ENCODE measurements at regions not wholly inside any gene's neighbourhood (a gene's known extent, or its start where the extent isn't known, plus 50 kb on each side); places are given as distances from the start of the nearest gene placed in this dataset.

DNA sequence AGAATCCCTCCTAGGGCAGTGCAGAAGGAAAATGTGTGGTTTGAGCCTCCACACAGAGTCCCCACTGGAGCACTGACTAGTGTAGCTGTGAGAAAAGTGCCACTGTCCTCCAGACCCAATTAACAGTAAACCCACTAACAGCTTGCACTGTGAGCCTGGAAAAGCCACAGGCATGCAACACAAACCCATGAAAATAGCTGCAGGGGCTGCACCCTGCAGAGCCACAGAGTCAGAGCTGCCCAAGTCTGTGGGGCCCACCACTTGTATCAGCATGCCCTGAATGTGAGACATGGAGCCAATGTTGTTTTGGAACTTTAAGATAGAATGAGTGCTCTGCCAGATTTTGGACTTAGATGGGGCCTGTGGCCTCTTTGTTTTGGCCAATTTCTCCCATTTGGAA, 119.8 kb upstream of the CDH9 start:
- TF ChIP-seq, protein P1, sequence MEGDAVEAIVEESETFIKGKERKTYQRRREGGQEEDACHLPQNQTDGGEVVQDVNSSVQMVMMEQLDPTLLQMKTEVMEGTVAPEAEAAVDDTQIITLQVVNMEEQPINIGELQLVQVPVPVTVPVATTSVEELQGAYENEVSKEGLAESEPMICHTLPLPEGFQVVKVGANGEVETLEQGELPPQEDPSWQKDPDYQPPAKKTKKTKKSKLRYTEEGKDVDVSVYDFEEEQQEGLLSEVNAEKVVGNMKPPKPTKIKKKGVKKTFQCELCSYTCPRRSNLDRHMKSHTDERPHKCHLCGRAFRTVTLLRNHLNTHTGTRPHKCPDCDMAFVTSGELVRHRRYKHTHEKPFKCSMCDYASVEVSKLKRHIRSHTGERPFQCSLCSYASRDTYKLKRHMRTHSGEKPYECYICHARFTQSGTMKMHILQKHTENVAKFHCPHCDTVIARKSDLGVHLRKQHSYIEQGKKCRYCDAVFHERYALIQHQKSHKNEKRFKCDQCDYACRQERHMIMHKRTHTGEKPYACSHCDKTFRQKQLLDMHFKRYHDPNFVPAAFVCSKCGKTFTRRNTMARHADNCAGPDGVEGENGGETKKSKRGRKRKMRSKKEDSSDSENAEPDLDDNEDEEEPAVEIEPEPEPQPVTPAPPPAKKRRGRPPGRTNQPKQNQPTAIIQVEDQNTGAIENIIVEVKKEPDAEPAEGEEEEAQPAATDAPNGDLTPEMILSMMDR (IDR thresholded peaks at IDR 0.05; ENCODE audit: insufficient read depth, low read length): no peak
- TF ChIP-seq SPI1 (IDR thresholded peaks at IDR 0.05; ENCODE audit: borderline replicate concordance, low read depth) (no peak), GABPA (IDR thresholded peaks at IDR 0.05; ENCODE audit: low read depth) (no peak), POLR2AphosphoS5 (IDR thresholded peaks at IDR 0.05; ENCODE audit: low read depth) (no peak)

Data from HL-60 (cell line).